OCI-M2 (cell line): ENCODE measurements at regions not wholly inside any gene's neighbourhood (a gene's known extent, or its start where the extent isn't known, plus 50 kb on each side); places are given as distances from the start of the nearest gene placed in this dataset.

ENCODE experiments used
- DNase-seq: peaks from one replicate; lab custom pipeline; 2025; ENCODE audit not compliant: unreplicated experiment; lab: John Stamatoyannopoulos, UW

GRCh38 chr13:64410276-64411053 lies 2819.7 kb downstream of the PCDH9 start:
- DNase-seq = no peak

- DNase-seq = no peak
These were observed 2832.4 kb downstream of the PCDH9 start for GRCh38 chr13:64397701-64398100.

- no peak for DNase-seq
These were observed 2852.5 kb downstream of the PCDH9 start for GRCh38 chr13:64377606-64378005.

GRCh38 chr13:64371461-64371860 lies 2858.7 kb downstream of the PCDH9 start:
- DNase-seq = no peak

DNA sequence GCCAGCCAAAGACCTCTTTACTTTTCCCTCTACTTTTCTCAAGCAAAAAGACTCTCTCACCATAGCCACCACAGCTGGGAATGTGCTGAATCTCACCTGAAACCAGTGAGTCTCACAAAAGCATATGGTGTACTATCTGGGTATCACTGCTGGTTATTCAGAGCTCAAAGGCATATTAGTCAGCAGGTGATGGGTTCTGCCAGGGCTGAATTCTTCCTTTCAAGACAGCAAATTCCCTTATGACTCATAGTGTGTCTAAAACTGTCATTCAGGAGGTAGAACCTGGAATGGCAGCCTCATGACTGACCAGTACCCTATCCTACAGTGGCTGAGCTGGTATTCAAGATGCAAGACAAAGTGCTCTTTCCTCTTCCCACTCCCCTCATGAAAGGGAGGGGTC lies 2859.1 kb downstream of the PCDH9 start:
- no peak for DNase-seq

- no peak for DNase-seq
These were observed 2861.0 kb downstream of the PCDH9 start for GRCh38 chr13:64369121-64369520.

GRCh38 chr13:64362564-64362963 lies 2867.6 kb downstream of the PCDH9 start:
- no peak for DNase-seq

GRCh38 chr13:64347664-64348063 lies 2882.5 kb downstream of the PCDH9 start:
- no peak for DNase-seq

DNA sequence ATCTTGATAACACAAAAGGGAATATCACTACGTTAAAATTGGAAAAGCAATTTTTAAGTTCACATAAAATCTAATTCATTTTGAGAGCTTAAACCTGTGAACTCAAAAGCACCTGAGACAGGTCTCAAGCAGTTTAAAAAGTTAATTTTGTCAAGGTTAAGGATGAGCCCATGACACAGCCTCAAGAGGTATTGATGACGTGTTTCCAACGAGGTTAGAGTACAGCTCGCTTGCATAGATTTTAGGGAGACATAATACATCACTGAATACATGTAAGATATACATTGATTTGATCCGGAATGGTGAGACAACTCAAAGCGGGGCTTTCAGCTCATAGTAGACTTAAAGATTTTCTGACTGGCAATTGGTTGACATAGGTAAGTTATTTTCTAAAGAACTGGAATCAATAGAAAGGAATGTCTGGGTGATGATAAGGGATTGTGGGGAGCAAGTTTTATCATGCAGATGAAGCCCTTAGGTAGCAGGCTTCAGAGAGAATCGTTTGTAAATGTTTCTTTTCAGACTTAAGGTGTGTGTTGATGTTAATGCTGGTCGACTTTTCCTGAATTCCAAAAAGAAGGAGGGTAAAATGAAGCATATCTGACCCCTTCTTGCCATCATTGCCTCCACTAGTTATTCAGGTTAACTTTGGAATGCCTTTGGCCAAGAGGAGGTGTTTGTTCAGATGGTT lies 2890.6 kb downstream of the PCDH9 start:
- no peak for DNase-seq

DNA sequence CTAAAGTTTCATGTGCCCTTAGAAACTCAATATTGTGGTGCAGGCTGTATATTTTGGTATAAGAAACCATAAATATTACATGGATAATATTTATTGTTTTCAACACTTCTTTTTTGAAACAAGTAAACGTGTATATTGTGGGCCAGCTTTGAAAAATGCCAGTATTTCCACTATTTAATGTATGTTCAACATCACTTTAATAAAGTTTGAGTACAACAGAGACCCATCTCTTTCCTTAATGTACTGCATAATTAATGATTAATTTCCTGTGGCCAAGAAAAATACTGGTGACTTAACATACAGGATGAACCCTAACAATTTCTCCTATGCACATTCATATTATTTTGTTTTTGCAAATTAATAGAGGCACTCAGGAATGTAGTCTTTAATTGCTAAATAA lies 2891.5 kb downstream of the PCDH9 start:
- no peak for DNase-seq

GRCh38 chr13:64333888-64334287 lies 2896.2 kb downstream of the PCDH9 start:
- no peak for DNase-seq

GRCh38 chr13:64332048-64332447 lies 2898.1 kb downstream of the PCDH9 start:
- no peak for DNase-seq

GRCh38 chr13:64327505-64328194 lies 2902.5 kb downstream of the PCDH9 start:
- no peak for DNase-seq

DNA sequence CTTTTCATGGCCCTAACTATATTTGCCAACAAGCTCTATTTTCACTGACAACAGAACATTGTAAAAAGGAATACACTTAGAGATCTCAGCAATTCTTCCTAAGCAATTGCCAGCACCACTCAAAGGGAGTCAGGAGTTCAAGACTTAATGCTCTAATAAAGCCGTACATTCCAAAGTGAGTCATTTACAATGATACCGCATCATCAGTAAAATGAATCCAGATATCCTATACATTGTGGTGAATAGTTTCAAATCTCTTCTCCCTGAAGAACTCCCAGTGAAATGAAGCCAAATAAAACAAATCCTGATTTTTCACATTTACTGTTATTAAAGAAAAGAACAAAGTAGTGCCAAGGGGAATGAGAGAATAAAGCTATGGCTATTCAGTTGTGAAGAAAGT lies 2898.7 kb upstream of the PCDH20 start:
- no peak for DNase-seq

- no peak for DNase-seq
These were observed 2896.3 kb upstream of the PCDH20 start for GRCh38 chr13:64311948-64312347.

DNA sequence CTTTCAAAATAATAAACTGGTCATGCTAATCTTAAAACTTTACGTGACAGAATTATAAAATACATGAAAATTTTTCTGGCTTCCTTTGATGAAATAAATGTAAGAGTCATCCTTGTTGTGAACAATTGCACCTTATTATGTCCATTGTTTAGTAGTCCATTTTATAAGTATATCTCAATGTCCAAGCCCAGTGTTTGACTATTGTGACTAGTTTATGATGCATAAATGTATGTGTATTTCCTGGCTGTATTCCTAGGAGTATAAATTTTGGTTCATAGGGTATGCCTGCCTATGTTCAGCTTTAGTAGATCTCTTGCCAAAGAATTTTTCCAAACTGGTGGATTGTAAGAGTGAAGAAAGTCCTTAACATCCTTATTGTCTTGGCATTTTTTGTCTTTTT lies 2895.5 kb upstream of the PCDH20 start:
- DNase-seq = no peak

DNA sequence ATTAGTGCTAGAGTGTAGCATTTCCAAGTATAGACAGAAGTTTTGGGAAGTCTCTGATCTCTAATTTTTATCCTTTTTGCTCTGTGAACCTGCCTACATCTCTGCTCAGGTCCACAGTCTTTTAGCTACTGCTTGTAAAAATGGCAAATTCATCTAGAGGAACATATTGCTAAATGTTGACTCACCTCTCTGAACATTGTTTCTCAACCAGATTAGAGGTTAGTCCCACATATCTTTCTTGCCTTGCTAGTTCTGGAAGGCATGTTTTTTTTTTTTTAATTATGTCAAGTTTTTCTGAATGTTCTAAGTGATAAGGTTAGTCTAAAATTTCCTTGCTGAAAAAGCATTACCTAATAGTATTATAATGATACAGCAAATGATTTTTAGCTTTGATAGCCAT lies 2889.6 kb upstream of the PCDH20 start:
- DNase-seq = no peak

- no peak for DNase-seq
These were observed 2884.6 kb upstream of the PCDH20 start for GRCh38 chr13:64300239-64300638.

- DNase-seq = no peak
These were observed 2878.3 kb upstream of the PCDH20 start for GRCh38 chr13:64293923-64294322.

GRCh38 chr13:64289702-64290101 lies 2874.1 kb upstream of the PCDH20 start:
- DNase-seq = no peak

DNA sequence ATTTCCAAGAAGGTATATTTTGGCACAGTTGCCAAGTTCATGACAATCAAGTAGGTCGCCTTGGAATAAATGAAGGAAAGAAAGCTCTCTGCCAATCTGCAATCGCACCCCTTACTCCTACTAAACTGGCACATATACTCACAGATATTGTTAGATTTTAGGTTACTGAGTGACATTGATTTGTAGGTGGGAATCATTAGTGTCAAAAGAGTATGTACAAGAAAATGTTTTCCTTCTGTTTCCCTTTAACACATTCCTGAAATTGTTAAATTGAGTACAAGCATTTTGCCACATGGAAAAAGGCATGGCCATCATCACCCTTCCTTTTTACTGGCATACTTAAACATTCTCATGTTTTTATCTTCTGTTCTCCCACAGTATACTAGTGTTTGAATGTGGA lies 2868.3 kb upstream of the PCDH20 start:
- DNase-seq = no peak

DNA sequence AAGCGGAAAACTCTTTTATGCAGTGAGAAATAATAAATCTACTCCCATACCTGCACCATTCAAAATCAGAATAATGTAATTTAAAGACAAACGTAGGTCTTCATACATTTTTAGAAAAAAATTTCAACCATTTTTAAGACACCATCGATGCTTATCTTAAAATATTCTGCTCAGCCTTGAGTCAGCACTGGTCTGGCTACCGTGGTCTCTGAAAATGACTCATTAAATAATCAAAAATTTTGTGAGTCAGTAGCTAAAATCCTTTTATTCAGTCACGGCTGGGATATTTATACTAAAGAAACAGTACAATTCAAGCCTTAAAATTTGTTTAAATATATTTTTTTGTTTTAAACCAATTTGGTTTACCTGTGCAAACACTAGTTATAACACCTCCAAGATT lies 2862.8 kb upstream of the PCDH20 start:
- no peak for DNase-seq
